IPS-NIHi11 (cell line): ENCODE measurements at regions not wholly inside any gene's neighbourhood (a gene's known extent, or its start where the extent isn't known, plus 50 kb on each side); places are given as distances from the start of the nearest gene placed in this dataset.

ENCODE experiments used
- DNase-seq: peaks from one replicate; pipeline ENCODE4 v3.0.0; 2012; ENCODE audit warnings: mixed read lengths, low spot score

GRCh38 chr11:37613031-37613430, 1015.0 kb upstream of the RAG2 start:
- DNase-seq: no peak

DNA sequence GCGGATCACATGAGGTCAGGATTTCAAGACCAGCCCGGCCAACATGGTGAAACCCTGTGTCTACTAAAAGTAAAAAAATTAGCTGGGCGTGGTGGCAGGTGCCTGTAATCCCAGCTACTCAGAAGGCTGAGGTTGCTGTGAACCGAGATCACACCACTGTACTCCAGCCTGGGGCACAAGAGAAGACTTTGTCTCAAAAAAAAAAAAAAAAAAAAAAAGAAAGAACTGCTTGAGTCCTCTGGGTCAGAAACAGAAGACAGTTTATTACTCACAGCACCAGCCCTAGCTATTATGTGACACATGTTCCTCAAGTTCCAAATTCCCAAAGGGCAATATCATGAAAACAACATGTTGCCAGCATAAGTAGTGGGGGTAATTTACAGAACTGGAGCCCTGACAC, 1014.1 kb upstream of the RAG2 start:
- no peak for DNase-seq

DNA sequence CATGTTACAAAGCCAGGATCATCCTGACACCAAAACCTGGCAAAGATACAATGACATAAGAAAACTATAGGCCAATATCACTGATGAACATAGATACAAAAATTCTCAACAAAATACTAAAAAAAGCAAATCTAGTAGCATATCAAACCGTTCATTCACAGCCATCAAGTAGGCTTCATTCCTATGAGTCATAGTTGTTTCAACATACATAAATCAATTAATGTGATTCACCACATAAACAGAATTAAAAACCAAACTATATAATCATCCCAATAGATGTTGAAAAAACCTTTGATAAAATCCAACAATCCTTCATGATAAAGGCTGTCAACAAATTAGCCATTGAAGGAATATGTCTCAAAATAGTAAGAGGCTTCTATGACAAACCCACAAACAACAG, 1007.2 kb upstream of the RAG2 start:
- DNase-seq: no peak

GRCh38 chr11:37598381-37598780, 1000.3 kb upstream of the RAG2 start:
- DNase-seq: no peak

DNA sequence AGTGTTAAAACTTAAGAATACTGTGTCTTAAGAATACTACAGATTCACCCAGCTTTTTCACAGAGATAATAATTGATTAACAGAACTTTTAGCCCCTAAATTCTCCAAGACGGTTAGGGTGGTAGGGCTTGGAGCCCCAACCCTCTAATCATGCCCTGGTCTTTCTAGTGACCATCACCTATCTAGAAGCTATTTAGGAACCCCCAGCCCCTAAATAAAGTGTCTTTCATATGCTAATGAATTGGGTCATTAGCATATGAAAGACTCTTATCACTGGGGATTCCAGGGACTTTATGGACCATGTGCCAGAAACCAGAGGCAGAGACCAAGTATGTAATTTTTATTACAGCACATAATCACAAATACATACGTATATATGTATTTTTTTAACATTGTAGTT, 999.7 kb upstream of the RAG2 start:
- peak; percentile 15 for DNase-seq

- no peak for DNase-seq
Observed at GRCh38 chr11:37595845-37596244, 997.8 kb upstream of the RAG2 start.

GRCh38 chr11:37574361-37574760, 976.3 kb upstream of the RAG2 start:
- no peak for DNase-seq

- DNase-seq: no peak
Observed at GRCh38 chr11:37572491-37573171, 974.6 kb upstream of the RAG2 start.

- DNase-seq: no peak
Observed at GRCh38 chr11:37571246-37571645, 973.2 kb upstream of the RAG2 start.

DNA sequence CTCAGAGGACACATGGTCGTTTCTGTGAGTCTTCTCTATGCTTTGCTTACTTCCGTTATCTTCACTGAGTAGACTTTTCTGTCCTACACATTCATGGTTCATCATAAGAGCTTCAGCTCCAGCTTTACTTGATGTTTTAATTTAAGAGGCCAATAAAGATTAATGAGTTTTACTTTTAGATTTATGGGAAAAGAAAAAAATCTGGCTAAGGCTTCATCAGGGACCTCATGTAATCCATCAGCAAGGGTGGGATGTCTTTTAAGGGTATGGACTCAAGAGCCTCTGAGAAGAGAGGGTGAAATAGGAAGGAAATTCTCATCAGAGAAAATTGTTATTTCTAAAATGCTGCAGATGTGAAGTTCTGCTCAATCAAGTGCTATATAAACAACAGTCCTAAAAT, 963.0 kb upstream of the RAG2 start:
- no peak for DNase-seq

DNA sequence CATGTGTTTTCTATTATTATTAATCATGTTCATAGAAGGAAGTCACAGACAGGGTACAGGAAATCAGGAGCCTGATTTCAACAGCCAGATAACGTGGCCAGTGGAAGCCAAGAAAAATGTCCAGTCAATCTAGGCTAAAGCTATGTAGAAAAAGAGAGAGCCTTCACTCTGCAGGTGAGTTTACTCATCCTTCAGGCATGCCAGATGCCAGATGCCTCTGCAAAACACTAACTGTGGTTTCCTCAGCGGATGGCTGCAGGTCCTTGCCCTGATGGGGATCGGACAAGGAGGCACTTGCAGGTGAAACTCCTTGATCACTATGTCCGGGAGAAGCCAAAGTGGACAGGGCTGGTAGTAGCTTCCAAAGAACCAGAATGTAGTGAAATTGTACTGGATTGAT, 962.3 kb upstream of the RAG2 start:
- no peak for DNase-seq

GRCh38 chr11:37558619-37559210, 960.7 kb upstream of the RAG2 start:
- DNase-seq: peak; percentile 2

- DNase-seq: no peak
Observed at GRCh38 chr11:37557990-37558389, 960.0 kb upstream of the RAG2 start.

- DNase-seq: no peak
Observed at GRCh38 chr11:37552284-37552683, 954.2 kb upstream of the RAG2 start.

DNA sequence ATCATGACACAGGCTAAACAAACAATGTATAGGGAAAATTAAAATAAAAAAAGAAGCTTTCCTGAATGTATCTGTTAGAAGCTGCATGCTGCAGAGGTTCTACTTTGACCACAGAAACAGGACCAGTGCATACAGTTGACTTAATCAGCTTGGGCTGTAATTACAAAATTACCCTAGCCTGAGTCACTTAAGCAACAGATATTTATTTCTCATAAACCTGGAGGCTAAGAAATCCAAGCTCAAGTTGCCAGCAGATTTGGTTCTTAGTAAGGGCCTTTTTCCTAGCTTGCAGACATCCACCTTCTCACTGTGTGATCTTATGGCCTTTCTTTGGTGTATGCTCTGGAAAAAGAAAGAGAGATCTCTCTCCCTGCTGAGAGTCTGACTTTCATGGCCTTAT, 946.5 kb upstream of the RAG2 start:
- DNase-seq: no peak

GRCh38 chr11:37533830-37534229, 935.8 kb upstream of the RAG2 start:
- no peak for DNase-seq

DNA sequence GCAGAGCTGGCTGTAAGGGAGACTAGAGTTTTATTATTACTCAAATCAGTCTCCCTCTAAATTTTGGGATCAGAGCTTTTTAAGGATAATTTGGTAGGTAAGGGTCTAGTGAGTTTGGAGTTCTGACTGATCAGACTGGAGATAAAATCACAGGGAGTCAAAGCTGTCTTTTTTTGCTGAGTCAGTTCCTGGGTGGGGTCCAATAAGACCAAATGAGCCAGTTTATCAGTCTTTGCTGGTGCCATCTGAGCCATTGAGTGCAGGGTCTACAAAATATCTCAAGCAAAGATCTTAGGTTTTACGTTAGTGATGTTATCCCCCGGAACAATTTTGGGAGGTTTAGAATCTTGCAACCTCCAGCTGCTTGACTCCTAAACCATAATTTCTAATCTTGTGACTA, 935.1 kb upstream of the RAG2 start:
- no peak for DNase-seq

DNA sequence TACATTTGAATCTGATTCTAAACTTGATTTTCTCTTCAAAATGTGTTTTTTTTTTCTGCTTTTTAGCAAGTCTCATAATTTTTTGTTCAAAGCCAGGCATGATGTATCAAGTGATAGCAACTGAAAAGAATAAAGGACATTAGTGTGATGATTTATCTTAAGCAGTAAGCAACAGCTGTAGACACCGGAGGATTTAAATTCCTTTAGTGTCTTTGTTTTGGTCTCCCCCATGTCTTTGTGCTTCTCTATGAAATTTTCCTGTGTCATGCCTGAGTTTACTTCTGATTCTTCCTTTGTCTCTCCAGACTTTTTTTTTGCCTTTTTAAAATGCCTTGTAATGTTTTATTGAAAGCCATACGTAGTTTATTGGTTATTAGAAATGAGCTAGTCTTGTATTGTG, 934.2 kb upstream of the RAG2 start:
- DNase-seq: no peak

DNA sequence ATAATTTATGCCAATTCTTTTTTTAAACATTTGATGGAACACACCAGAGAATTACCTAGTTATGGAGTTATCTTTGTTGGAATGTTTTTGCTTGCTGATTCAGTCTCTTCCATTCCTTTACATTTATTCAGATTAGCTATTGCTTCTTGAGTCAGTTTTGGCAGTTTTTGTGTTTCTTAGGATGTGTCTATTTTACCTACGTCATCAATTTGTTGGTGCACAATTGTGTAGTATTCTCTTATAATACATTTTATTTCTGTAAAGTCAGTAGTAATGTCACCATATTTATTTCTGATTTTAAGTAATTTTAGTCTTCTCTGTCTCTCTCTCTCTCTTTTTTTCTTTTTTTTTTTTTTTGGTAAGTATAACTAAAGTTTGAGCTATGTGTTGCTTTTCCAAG, 929.5 kb upstream of the RAG2 start:
- no peak for DNase-seq

DNA sequence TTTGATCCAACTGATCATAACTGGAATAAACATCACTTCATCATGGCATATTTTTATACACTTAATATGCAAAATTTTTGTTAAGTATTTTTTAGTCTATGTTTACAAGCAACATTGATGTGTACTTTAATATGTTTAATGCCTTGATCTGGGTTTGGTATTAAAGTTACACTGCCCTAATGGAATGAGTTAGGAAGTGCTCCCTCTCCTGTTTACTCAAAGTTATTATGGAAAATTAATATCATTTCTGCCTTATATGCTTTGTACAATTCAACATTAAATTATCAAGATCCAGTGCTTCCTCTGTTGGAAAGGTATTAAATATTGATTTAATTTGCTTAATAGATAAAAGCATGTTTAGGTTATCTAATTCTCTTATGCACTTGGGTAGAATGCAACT, 927.3 kb upstream of the RAG2 start:
- DNase-seq: no peak

DNA sequence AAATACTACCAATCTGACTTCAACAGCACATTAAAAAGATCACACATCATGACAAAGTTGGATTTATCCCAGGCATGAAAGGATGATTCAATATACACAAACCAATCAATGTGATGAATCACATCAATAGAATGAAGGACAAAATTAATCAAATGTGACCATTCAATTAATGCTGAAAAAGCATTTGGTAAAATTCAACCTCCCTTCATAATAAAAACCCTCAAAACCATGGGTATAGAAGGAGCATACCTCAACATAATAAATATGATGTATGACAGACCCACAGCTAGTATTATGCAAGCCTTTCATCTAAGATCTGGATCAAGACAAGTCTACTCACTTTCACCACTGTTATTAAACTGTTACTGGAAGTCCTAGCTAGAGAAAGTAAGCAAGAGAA, 921.7 kb upstream of the RAG2 start:
- DNase-seq: no peak

GRCh38 chr11:37512156-37512780, 914.2 kb upstream of the RAG2 start:
- DNase-seq: no peak

DNA sequence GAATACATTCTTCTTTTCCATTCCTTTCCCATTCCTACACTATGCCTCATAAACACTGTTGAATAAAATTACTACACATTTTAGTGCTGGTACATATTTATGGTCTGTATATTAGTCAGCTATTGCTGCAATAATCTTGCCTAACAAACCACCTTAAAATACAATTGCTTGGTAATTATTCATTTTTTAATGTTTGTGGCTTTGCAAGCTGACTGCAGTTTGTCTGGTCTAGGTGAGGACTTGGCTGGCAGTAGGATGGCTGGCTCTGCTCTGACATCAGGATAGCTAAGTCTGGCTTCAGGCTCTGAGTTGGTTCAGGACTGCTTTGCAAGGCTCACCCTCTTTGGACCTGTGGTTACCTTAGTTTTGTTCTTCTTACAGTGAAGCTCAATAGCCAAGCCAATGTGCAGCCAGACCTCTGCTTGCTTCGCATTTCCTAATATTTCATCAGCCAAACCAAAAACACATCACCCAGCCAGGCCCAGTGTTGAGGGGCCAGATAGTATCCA, 913.4 kb upstream of the RAG2 start:
- no peak for DNase-seq

GRCh38 chr11:37509506-37509905, 911.5 kb upstream of the RAG2 start:
- no peak for DNase-seq
